ENCODE measurements at regions not wholly inside any gene's neighbourhood (a gene's known extent, or its start where the extent isn't known, plus 50 kb on each side); places are given as distances from the start of the nearest gene placed in this dataset.

DNA sequence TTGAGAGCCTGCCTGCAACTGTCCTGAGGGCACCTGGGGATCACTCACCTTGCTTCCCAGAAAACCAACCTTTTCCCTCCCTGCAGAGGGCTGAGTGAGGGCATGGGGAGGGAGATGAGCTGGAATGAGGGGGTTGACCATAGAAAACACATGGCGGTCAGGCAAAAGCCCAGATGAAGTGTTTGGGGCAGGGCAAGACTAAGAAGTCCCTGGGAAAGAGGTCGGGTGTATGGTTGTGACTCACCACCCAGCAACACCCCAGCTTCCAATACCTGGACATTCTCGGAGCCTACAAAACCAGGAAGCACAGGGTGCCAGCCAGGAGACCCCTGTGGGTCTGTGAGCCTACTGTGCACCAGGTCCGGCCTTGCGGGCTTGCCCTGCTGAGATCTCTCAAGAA lies 95.3 kb upstream of the ATP2B2 start:
- H3K4me1 ChIP-seq = no peaks in the 10 kb centered on the region
- H3K4me3 ChIP-seq = no peak overlapping the region
- H3K36me3 ChIP-seq = no peaks in the 10 kb centered on the region
- H3K27ac ChIP-seq = no peak overlapping the region
- no peak for TF ChIP-seq CTCF (IDR thresholded peaks at IDR 0.05)
- TF ChIP-seq POLR2A (IDR thresholded peaks at IDR 0.05) = no peak
- no peak for TF ChIP-seq EP300 (IDR thresholded peaks at IDR 0.05)
- TF ChIP-seq POLR2AphosphoS5 (IDR thresholded peaks at IDR 0.05) = no peak
- H3K9me3 ChIP-seq = no peaks in the 10 kb centered on the region
- ATAC-seq = no peak
- H3K27me3 ChIP-seq = peaks cover 33% of the 10 kb centered on the region
- 86% methylated on average over 1 of the region's 5 CpGs; no CpG with 5 or more reads in 1 of the 2 donors for WGBS, 2 donors (ENCODE audit: low coverage in 1 of 2)

DNA sequence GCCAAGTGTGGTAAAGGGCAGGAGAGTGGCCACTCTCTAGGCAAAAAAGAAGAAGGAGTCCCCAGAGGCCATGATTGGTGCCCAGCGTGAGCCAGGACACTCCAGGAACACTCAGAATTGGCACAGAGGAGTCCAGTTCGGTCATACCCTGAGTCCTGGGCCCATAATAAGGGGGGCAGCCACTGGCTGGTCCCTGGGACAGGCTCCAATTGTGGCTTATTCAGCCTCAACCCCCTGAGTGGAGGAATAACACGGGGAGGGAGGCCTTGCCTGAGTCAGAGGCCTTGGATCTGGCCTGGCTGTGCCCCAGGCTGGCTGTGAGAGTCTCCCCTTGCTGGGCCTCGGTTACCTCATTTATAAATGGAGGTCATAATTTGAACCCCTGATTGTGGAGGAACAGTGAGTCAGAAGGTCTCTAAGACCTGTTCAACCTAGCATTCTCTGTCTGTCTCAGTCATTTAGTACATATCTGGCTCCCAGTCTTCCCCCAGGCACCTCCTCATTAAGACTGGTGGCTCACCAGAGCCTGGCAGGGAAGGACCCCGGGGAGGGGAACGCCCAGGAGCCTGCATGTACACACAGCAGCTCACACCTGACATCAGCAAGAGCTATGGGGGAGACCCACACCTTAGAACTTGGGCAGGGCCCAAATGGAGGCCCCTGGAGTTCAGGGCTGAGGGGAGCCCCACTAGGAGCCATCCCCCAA lies 95.9 kb upstream of the ATP2B2 start:
- no peaks in the 10 kb centered on the region for H3K9me3 ChIP-seq
- no peak overlapping the region for H3K27ac ChIP-seq
- no peaks in the 10 kb centered on the region for H3K36me3 ChIP-seq
- H3K4me3 ChIP-seq = no peak overlapping the region
- no peak for TF ChIP-seq CTCF (IDR thresholded peaks at IDR 0.05)
- TF ChIP-seq POLR2AphosphoS5 (IDR thresholded peaks at IDR 0.05) = no peak
- peaks cover 30% of the 10 kb centered on the region for H3K27me3 ChIP-seq
- no peak for ATAC-seq
- H3K4me1 ChIP-seq = no peaks in the 10 kb centered on the region
- 77% methylated on average over 2 of the region's 6 CpGs; no CpG with 5 or more reads in 1 of the 2 donors for WGBS, 2 donors (ENCODE audit: low coverage in 1 of 2)

DNA sequence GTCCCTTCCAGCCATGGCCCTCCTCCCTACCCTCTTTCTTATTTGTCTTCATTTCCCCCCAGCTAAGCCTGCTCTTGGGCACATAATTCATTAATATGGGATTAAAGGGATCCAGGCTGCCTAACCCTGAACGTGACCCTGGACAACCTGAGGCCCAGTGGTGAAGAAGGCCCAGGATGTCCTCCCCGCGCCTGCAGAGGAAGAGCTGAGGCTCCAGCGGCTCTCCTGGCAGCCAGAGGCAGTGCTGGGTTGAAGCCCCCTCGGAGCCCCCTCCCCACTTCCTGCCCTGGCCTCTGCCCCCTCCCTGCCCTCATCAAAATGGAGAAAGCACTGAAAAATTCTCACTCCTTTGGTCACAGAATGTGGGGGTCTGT lies 96.5 kb upstream of the ATP2B2 start:
- 38 to 45% methylated on average over 3 to 4 of the region's 5 CpGs for WGBS, 2 donors (ENCODE audit: low coverage in 1 of 2)
- no peak overlapping the region for H3K27ac ChIP-seq
- no peak for ATAC-seq
- TF ChIP-seq EP300 (IDR thresholded peaks at IDR 0.05) (no peak), POLR2AphosphoS5 (IDR thresholded peaks at IDR 0.05) (no peak), POLR2A (IDR thresholded peaks at IDR 0.05) (no peak), CTCF (IDR thresholded peaks at IDR 0.05) (no peak)
- H3K4me3 ChIP-seq = no peak overlapping the region
- no peaks in the 10 kb centered on the region for H3K4me1 ChIP-seq
- peaks cover 28% of the 10 kb centered on the region for H3K27me3 ChIP-seq
- H3K9me3 ChIP-seq = no peaks in the 10 kb centered on the region
- no peaks in the 10 kb centered on the region for H3K36me3 ChIP-seq

DNA sequence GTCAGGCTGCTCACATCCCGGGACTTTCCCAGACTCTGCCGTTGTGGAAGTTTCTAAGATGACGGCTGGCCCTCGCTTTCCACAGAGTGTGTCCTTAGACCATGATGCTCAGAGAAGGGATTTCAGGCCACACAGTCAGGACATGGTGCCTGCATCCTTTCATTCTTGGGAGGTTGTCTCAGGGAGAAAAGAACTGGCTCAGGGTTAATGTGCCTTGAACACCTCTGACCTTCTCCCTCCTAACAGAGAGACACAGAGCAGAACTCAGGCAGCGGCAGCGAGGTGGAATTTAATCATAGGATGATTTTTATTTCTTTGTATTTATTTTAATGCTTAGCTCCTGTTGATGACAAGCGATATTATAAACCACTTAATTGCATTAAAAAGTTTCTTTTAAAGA lies 96.9 kb upstream of the ATP2B2 start:
- WGBS, 2 donors (ENCODE audit: low coverage in 1 of 2) = 68 to 83% methylated on average over 1 to 7 of the region's 7 CpGs

More for the DNA sequence above, 96.9 kb upstream of the ATP2B2 start:
- no peak for TF ChIP-seq POLR2AphosphoS5 (IDR thresholded peaks at IDR 0.05)
- TF ChIP-seq CTCF (IDR thresholded peaks at IDR 0.05) = no peak
- no peak for TF ChIP-seq POLR2A (IDR thresholded peaks at IDR 0.05)
- TF ChIP-seq EP300 (IDR thresholded peaks at IDR 0.05) = no peak
- Histone ChIP-seq H3K9me3 (no peaks in the 10 kb centered on the region), H3K36me3 (no peaks in the 10 kb centered on the region), H3K4me3 (no peak overlapping the region), H3K4me1 (no peaks in the 10 kb centered on the region), H3K27me3 (peaks cover 23% of the 10 kb centered on the region), H3K27ac (no peak overlapping the region)
- no peak for ATAC-seq

Data from gastroesophageal sphincter (tissue), 4 donors.